LoVo (cell line): ENCODE measurements at regions not wholly inside any gene's neighbourhood (a gene's known extent, or its start where the extent isn't known, plus 50 kb on each side); places are given as distances from the start of the nearest gene placed in this dataset.
A peak's percentile ranks its signal among the peaks of the same experiment; 100 is the strongest.
"Not testable (repeated sequence)": the region's sequence is repeated elsewhere in the genome, so short reads cannot be mapped to it uniquely, and the experiment has no call there.

Experiments
- DNase-seq: peaks from one replicate; pipeline ENCODE4 v3.0.0-alpha.2; 2016; ENCODE audit warnings: low spot score

DNA sequence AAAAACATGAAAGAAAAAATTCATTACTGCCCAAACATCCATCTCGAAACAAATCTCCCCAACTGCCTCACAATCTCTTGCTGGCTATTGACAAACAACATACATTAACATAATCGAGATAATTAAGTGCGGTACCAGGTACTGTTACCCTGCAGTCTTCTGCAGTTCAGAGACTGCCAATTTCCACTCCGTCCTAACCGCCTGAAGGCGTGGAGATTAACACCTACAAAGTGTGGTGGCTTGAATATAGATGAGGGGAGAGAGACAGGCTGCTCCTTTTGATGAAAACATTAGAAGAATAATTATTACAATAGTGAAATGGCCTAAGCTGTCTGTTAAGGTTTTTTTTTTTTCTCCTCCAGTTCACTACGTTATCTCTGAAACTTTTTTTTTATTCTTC lies 258.9 kb upstream of the SOX4 start:
- DNase-seq = no peak

DNA sequence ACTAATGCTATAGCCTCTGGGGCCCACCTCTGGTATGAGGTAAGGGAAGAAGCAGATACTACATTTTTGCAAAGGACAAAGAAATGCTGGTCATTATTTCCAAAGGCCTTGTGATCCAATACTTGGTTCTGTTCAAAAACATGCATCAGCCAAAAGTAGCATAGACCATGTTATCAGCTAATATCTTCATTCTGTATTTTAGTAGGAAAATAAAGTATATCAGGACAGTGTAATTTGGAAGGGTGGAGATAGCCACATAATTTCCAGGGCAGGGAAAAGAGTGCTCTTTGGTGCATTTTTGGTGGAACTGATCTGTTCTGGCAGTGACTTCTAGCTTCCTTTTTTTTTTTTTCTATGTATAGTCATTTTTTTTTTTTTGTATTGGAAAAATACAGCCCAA lies 258.0 kb upstream of the SOX4 start:
- DNase-seq = no peak

DNA sequence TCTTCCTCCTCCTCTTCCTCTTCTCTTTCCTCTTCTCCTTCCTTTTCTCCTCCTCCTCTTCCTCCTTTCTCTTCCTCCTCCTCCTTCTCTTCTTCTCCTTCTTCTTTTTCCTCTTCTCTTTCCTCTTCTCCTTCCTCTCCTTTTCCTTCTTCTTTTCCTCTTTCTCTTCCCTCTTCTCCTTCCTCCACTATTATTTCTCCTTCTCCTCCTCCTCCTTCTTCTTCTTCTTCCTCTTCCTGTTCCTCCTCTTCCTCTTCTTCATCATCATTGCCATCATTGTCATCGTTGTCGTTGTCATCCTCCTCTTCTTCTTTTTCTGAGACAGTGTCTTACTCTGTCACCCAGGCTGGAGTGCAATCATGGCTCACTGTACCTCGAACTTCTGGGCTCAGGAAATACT lies 256.3 kb upstream of the SOX4 start:
- DNase-seq = no peak

DNA sequence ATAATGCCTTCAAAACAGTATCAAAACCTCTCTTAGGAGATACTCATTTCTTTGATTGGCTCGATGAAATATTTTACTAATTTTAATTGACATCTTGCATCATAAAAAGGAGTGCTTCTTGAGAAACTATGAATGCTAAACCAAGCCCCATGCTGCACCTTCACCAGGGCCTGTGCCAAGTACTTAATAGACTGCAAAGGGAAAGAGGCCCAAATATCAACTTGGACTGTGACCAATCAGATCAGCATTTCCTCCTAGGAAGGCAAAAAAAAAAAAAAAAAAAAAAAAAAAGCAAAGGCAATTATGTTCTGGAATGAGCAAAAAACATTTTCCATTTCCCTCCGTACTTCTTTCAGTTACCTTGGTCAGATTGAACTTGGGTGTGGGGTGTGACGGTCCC lies 253.0 kb upstream of the SOX4 start:
- no peak for DNase-seq

DNA sequence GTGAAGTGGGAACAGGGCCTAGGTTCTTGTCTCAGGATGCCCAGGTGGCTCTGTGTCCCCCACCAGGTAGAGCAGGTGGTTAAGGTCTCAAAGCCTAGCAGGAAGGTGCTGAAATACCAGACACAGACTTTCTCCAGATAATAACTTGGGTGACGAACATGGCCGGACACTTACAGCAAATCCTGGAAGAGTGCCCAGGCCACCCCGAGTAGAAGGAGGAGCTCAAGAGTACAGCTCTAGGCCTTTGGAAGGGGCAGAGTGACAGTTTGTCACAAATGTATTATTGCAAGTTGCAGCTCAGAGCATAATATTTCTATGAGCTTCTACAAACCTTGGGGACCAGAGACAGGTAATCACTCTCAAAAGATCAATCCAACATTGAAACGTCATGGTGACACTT lies 251.6 kb upstream of the SOX4 start:
- DNase-seq = no peak

DNA sequence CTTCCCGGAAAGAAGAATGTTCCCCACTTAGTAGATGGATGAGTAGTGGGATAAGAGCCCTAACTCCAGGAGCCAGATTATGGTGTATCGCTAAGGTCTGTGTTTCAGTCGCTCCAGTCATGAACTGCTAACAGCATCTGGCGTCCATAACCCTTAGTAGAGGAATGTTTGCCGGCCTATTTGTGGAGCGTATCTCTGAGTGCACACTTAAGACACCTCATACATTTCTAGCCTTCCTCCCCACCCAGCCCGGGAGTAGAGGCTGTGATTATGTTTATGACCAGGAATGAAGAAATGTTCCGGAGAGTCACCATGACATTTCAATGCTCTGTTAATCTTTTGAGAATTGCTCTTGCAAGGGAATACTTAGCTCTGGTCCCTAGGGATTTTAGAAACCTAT lies 251.1 kb upstream of the SOX4 start:
- no peak for DNase-seq

DNA sequence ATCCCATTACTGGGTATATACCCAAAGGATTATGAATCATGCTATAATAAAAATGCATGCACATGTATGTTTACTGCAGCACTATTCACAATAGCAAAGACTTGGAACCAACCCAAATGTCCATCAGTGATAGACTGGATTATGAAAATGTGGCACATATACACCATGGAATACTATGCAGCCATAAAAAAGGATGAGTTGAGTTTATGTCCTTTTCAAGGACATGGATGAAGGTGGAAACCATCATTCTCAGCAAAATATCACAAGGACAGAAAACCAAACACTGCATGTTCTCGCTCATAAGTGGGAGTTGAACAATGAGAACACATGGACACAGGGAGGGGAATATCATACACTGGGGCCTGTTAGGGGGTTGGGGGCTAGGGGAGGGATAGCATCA lies 247.8 kb upstream of the SOX4 start:
- not testable (repeated sequence) for DNase-seq

DNA sequence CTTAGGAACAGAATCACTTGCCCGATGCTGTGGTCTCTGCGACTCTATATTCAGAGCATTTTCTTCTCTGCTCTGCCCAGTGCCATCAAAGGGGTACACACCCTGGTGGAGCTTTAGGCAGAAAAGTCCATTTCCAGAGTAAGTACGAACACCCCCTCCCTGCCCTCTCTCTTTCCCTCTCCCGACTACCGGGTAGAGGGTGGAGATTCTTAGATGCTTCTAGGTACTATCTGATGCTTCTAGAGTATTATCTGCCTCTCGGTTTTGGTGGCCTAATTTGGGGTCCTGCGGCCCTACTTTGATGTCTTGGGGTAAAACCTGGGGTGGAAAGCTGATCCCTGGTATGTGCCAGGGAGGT lies 245.4 kb upstream of the SOX4 start:
- DNase-seq = no peak

DNA sequence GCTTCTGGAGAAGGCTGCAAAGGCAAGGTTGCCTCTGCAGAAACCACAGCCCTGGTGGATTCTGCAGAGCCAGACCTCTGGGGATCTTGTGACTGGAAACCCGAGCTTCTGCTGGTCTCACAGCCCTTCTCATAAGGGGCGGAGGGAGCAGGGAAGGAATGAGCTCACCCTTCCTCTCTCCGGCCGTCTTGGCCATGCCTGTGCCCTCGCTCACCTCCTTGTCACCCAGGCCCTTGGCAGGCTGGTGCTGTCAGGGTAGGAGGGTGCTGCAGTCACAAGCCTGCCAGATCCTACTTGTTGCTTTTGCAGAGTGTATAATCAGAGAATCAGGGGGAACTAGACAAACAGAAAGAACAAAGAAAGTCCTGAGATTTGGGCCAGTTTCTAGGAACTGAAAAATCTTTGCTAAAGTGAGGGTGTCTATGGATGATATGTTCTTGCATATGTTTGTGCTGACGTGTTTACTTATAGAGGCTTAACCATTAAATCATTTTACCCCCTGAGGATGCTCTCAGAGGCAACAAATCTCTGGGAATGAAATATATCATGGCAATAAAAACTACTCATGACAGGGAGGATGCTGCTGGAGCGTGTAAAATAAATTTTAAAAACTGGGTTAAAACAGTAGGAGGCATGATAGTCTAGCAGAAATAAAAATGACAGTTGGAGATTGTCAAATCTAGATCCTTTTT lies 244.9 kb upstream of the SOX4 start:
- no peak for DNase-seq

DNA sequence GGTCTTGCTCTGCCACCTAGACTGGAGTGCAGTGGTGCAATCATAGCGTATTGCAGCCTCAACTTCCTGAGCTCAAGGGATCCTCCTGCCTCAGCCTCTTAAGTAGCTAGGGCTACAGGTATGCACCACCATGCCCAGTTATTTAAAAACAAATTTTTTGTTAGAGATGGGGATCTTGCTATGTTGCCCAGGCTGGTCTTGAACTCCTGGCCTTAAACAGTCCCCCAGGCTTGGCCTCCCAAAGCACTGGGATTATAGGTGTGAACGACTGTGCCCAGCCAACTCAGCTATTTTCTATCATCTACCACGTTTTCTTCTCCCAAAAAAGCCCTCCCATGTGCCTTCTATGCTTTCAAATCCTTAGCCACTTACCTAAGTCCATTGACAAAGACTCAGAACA lies 243.7 kb upstream of the SOX4 start:
- DNase-seq = no peak

DNA sequence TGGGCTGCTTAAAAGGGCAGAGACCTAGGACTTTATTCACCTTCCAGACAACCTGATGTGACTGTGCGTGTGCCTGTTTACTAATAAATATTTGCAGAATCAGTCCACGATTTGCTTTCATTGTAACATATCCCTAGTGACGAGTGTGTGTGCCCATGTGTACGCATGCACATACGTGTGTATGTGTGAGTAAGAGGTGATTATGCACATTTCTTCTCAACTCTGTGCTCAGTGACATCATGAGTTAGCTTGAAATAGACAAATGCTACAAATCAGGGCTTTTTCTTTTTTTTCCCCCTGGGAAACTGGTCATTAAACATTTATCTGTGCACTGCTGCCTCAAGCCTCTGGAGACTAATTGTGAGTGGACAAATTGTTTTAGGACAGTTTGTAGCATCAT lies 242.6 kb upstream of the SOX4 start:
- DNase-seq = no peak

DNA sequence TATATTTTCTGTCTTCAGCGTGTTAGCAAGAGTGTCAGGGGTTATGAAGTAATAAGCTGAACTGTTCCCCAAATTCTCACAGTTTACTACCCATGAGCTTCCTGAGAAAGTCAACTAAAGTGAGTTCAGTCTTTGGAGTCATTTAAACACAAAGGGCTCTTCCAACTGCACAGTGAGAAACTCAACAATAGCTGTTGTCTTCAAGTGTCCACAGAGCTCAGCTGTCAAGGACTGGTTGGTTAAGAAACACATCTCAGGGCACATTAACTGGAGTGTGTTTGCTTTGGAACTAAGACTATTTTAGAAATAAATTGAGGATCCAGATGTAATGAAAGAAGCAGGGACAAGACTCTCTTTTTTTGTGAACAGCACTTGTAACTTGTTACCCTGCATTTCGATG lies 241.4 kb upstream of the SOX4 start:
- DNase-seq = no peak

DNA sequence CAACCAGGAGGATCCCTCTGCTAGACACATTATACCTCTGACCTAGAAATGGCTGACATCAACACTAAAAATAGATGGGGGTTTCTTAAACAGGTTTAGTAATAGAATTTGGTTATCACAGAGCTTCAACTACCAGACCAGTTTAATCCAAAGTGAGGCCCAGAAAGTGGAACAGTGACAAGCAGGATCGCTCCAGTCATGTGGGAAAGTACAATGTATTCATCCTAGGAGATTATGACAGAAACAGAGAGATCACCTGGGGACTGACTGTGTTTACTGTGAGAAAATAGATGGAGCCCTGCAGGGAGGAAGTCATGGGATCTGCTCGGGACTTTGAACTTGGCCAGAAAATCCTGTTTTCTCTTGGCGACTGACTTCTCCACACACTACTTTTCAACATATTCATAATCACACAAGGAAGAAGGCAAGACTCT lies 238.7 kb upstream of the SOX4 start:
- no peak for DNase-seq

DNA sequence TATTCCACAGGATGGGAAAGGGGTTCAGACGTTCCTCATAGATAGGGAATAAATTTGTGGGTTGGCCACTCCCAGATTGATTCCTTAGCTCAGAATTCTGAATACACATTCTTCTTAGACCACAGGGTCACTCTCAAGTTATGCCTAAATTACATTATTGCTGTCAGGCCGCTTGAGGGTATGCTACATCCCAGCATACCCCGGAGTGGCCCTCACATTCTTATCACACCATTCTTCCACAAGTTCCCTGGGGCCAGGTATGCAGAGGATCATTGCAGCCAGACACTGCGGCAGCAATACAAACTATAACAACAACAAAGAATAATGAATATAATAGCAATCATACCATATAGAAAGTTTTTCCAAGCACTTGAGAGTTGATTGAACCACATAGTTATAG lies 237.9 kb upstream of the SOX4 start:
- no peak for DNase-seq

DNA sequence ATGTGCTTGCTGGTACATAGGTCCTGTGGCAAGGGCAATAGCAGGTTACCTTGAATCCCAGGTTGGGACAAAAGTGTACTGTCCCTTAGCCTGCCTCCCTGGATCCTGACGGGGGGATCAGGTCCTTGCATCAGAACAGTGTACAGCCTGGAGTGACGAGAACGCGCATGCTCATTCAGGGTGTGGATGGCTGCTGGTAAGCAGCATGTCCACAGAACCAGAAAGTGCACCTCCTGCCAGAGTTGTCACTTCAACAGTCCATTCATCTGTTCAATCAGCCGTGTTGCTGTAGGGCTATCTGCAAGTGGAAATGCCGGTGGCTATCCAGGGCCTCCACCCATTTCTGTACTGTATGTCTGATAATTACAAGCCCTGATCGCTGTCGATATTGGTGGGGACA lies 236.3 kb upstream of the SOX4 start:
- DNase-seq = no peak

DNA sequence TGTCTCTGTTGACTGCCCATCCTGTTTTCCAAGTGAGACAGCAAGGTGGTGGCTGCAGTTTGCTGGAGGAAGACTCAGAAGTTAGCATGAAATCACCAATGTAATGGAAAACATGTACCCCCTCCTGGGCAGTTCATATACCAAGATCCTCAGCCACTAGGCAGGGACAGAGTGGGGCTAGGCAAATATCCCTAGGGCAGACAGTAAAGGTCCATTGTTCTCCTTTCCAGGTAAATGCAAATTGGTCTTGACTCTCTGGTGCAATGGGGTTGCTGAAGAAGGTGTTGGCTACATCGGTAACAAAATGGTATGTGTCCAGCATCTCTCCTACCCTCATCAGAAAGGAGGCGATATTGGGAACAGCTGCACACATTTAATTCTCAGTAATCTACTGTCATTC lies 233.6 kb upstream of the SOX4 start:
- DNase-seq = no peak

DNA sequence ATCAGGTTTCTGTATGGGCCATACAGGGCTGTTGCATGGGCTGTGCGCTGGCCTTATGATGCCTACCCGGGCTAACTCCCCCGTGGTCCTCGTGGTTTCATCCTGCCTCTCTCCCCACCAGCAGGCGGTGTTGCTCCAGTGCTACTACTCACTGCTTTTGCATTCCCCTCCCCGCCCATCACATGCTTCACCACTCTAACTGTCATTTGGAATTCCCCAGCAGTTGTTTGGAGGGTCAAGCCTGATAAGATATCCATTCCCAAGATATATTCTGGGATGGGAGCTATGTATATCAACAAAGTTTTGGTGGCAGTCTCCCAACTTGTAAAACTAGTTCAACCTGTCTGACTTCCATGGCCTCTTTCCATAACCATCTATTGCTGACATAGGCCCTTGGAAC lies 233.2 kb upstream of the SOX4 start:
- DNase-seq = peak; percentile 5

DNA sequence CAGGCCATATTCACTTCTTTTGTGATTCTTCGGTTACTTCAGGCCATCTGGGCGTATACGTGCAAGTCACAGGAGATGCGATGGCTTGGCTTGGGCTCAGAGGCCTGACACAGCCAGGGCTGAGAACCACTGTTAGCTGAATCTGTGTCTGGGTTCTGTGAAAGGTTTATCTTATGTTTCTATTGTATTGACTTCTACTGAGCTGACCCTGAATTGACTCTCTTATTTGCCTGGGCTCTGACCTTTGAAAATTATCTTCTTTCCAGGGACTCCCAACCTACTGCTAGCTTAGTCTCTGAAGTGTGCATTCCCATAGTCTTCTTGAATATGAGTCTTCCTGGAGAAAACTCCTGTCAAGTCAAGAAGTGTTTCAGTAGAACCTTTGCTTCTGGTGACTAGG lies 226.4 kb upstream of the SOX4 start:
- no peak for DNase-seq

DNA sequence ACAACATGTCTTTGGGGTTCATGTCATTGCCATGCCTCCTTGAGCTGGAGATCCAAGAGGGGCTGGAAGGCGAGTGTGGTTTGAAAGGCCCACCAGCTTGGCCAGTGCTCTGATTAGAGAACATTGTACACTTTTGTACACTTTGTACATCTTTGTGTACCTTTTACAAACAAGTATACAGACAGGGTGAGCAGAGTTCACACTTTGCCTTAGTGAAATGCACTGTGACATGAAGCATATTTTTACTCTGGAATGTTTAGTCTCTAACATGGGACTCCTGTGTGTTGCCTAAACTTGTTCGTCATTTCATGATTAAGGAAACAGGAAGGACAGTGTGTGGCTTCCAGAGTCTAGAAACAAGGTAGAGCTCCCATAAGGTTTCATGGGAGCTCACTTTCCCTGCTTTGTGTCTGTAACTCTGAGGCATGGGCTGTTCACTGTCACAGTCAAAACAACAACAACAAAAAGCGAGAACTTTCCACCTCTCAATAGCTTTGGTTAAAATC lies 225.8 kb upstream of the SOX4 start:
- no peak for DNase-seq

DNA sequence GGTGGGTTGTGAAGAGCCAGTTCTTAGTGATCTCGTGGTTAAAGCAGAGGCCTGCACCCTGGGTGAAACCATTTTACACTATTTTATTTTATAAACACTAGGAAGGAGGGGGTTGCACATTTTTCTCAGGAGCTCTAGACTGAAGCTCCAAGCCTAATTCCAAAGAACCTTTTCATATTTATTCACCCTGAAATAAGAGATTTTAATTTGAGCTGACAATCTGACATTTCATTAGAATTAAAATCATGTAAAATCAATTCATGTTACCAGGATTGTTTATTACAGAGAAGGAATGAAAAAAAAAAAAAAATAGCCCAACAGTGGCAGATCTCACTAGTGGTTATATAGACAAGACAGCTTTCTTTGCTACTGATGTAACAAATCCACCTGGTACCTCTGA lies 222.5 kb upstream of the SOX4 start:
- DNase-seq = no peak

DNA sequence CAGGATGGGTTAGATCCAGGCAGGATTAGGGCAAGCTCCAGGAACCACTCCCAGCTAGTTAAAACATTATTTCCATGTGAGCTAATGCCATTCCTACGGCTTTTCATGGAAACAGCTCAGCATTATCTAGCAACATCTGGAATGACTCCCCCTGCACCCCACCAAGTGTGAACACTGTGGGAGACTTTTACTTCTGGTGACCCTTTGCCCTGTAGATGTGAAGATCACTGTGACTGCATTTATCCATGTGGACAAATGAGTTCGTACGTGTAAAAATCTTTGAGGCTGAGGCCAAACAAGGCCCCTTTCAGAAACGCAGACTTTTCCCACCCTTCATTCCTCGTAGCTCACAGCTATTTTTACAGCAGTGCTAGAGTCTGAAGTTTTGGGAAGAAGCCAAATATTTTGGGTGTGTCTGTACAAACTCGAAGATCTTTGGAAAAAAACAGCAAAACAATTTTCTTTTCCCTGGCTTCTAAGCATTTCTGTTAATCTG lies 221.8 kb upstream of the SOX4 start:
- peak; percentile 79 for DNase-seq

DNA sequence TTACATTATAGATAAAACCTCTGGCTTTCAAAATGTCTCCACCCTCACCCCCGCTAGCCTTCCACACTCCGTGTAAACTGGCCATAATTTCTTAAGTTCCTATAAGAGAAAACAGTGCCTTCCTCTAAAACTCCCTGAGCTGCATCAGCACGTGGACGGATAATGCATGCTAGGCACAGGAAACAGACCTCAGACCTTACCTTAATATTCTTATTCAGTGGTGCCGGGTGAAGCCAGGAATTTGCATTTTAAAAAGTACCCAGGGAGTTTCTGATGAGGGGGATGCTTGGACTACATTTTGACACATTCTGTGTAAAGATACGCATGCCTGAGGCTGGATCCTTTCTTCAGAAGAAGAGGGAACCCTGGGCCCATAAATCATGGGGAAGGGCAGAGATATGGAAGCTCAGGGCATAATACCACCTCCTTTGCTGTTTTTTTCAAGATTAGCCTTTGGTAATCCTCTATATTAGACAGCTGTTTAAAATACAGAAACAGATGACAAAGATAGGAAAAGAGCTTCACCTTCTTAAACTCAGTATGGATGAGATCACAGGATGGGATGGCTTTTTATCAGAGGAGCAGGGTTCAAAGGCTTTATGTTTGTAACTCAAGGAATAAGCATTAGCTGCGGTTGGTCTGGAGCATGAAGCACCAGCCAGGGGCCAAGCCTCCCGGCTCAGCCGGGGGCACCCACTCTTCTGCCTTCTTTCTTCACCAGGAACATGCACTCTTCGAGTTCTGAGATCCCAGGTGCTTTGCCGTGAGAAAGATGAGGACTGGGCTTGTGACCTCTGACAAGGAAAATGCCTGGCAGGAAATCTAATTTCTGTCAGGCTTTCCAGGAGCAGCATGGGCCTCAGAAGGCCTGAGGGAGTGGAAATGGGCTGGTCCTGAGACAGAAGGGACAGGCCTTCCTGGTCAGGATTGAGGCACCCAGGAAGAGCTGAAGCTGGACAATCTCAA lies 218.1 kb upstream of the SOX4 start:
- DNase-seq = no peak

DNA sequence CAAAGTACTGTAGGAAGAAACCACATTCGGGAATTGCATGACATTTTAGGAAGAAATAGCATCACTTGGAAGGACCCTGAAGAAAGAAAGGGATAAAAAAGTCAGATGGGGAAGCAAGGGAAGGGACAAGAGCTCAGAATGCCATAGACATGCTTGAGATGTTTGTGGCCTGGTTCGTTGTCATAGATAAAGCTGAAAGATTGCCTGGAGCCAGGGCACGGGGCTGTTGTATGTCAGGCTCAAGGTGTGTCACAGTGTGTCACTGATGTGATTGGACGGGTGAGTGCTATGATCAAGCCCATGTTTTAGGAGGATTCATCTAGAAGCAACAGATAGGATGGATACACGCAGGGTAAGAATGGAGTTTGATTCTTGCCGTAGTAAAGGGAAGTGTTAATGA lies 216.2 kb upstream of the SOX4 start:
- DNase-seq = no peak
